ENCODE measurements at regions not wholly inside any gene's neighbourhood (a gene's known extent, or its start where the extent isn't known, plus 50 kb on each side); places are given as distances from the start of the nearest gene placed in this dataset.

- H3K9ac ChIP-seq (ENCODE audit: low read length) = no peak overlapping the region
- H2AFZ ChIP-seq (ENCODE audit: low read depth, low read length) = no peak overlapping the region
- no peaks in the 10 kb centered on the region for H3K9me3 Mint-ChIP-seq (ENCODE audit: unreplicated experiment)
- H3K36me3 ChIP-seq (ENCODE audit: insufficient read depth, low read length) = no peaks in the 10 kb centered on the region
- H3K4me1 ChIP-seq (ENCODE audit: insufficient read depth, low read length) = no peaks in the 10 kb centered on the region
- no peak overlapping the region for H3K27ac Mint-ChIP-seq (ENCODE audit: unreplicated experiment)
- no peaks in the 10 kb centered on the region for H3K79me2 ChIP-seq (ENCODE audit: insufficient read depth, low read length)
- H3K9me3 ChIP-seq (ENCODE audit: insufficient read depth, low read depth, low read length) = no peaks in the 10 kb centered on the region
- H3K4me3 ChIP-seq (ENCODE audit: insufficient read depth, low read depth, low read length) = no peak overlapping the region
- no peaks in the 10 kb centered on the region for H3K36me3 Mint-ChIP-seq (ENCODE audit: low read depth, unreplicated experiment)
- no peak overlapping the region for H3K27ac ChIP-seq (ENCODE audit: low read depth, low read length)
- no peak for DNase-seq (ENCODE audit: low read depth)
- H3K27me3 Mint-ChIP-seq (ENCODE audit: low read depth, unreplicated experiment) = no peaks in the 10 kb centered on the region
- no peak overlapping the region for H3K4me3 Mint-ChIP-seq (ENCODE audit: unreplicated experiment)
- H3K4me2 ChIP-seq (ENCODE audit: low read length) = no peak overlapping the region
- no peak for FAIRE-seq
- no peak for TF ChIP-seq EZH2 (IDR thresholded peaks at IDR 0.05; ENCODE audit: insufficient read depth, low read length)
- no peak for TF ChIP-seq CTCF (IDR thresholded peaks at IDR 0.05; ENCODE audit: insufficient read depth, low read depth, low read length)
- H3K27me3 ChIP-seq (ENCODE audit: insufficient read depth, low read length) = no peaks in the 10 kb centered on the region
- no peaks in the 10 kb centered on the region for H4K20me1 ChIP-seq (ENCODE audit: insufficient read depth, low read length)
- peaks cover 3% of the 10 kb centered on the region for H3K4me1 Mint-ChIP-seq (ENCODE audit: low read depth, unreplicated experiment)
Observed at GRCh38 chr21:14693997-14694396, 147.9 kb upstream of the SAMSN1 start.

- DNase-seq (ENCODE audit: low read depth) (no peak), FAIRE-seq (no peak)
- no peak overlapping the region for H3K4me3 Mint-ChIP-seq (ENCODE audit: unreplicated experiment)
- H3K9me3 Mint-ChIP-seq (ENCODE audit: unreplicated experiment) = no peaks in the 10 kb centered on the region
- no peak overlapping the region for H3K27ac Mint-ChIP-seq (ENCODE audit: unreplicated experiment)
- Histone ChIP-seq H3K4me2 (ENCODE audit: low read length) (no peak overlapping the region), H2AFZ (ENCODE audit: low read depth, low read length) (no peak overlapping the region), H3K9ac (ENCODE audit: low read length) (no peak overlapping the region), H3K4me3 (ENCODE audit: insufficient read depth, low read depth, low read length) (no peak overlapping the region), H4K20me1 (ENCODE audit: insufficient read depth, low read length) (no peaks in the 10 kb centered on the region), H3K4me1 (ENCODE audit: insufficient read depth, low read length) (no peaks in the 10 kb centered on the region), H3K36me3 (ENCODE audit: insufficient read depth, low read length) (no peaks in the 10 kb centered on the region), H3K79me2 (ENCODE audit: insufficient read depth, low read length) (no peaks in the 10 kb centered on the region), H3K9me3 (ENCODE audit: insufficient read depth, low read depth, low read length) (no peaks in the 10 kb centered on the region), H3K27ac (ENCODE audit: low read depth, low read length) (no peak overlapping the region), H3K27me3 (ENCODE audit: insufficient read depth, low read length) (no peaks in the 10 kb centered on the region)
- no peaks in the 10 kb centered on the region for H3K27me3 Mint-ChIP-seq (ENCODE audit: low read depth, unreplicated experiment)
- H3K36me3 Mint-ChIP-seq (ENCODE audit: low read depth, unreplicated experiment) = no peaks in the 10 kb centered on the region
- no peak for TF ChIP-seq CTCF (IDR thresholded peaks at IDR 0.05; ENCODE audit: insufficient read depth, low read depth, low read length)
- no peak for TF ChIP-seq EZH2 (IDR thresholded peaks at IDR 0.05; ENCODE audit: insufficient read depth, low read length)
- peaks cover 16% of the 10 kb centered on the region for H3K4me1 Mint-ChIP-seq (ENCODE audit: low read depth, unreplicated experiment)
Observed at GRCh38 chr21:14691914-14692313, 145.8 kb upstream of the SAMSN1 start.

- Histone ChIP-seq H3K36me3 (ENCODE audit: insufficient read depth, low read length) (no peaks in the 10 kb centered on the region), H3K4me2 (ENCODE audit: low read length) (no peak overlapping the region), H3K9ac (ENCODE audit: low read length) (no peak overlapping the region), H4K20me1 (ENCODE audit: insufficient read depth, low read length) (no peaks in the 10 kb centered on the region), H3K4me3 (ENCODE audit: insufficient read depth, low read depth, low read length) (no peak overlapping the region), H2AFZ (ENCODE audit: low read depth, low read length) (no peak overlapping the region), H3K79me2 (ENCODE audit: insufficient read depth, low read length) (no peaks in the 10 kb centered on the region), H3K9me3 (ENCODE audit: insufficient read depth, low read depth, low read length) (no peaks in the 10 kb centered on the region), H3K27me3 (ENCODE audit: insufficient read depth, low read length) (no peaks in the 10 kb centered on the region), H3K27ac (ENCODE audit: low read depth, low read length) (no peak overlapping the region), H3K4me1 (ENCODE audit: insufficient read depth, low read length) (no peaks in the 10 kb centered on the region)
- no peak for FAIRE-seq
- H3K4me1 Mint-ChIP-seq (ENCODE audit: low read depth, unreplicated experiment) = peaks cover 19% of the 10 kb centered on the region
- H3K27ac Mint-ChIP-seq (ENCODE audit: unreplicated experiment) = no peak overlapping the region
- TF ChIP-seq CTCF (IDR thresholded peaks at IDR 0.05; ENCODE audit: insufficient read depth, low read depth, low read length) (no peak), EZH2 (IDR thresholded peaks at IDR 0.05; ENCODE audit: insufficient read depth, low read length) (no peak)
- no peak for DNase-seq (ENCODE audit: low read depth)
- no peak overlapping the region for H3K4me3 Mint-ChIP-seq (ENCODE audit: unreplicated experiment)
- no peaks in the 10 kb centered on the region for H3K36me3 Mint-ChIP-seq (ENCODE audit: low read depth, unreplicated experiment)
- no peaks in the 10 kb centered on the region for H3K9me3 Mint-ChIP-seq (ENCODE audit: unreplicated experiment)
- no peaks in the 10 kb centered on the region for H3K27me3 Mint-ChIP-seq (ENCODE audit: low read depth, unreplicated experiment)
Observed at GRCh38 chr21:14690886-14691285, 144.8 kb upstream of the SAMSN1 start.

Data from astrocyte (in vitro differentiated cells and primary cell).